Duodenal mucosa (tissue), 2 donors: ENCODE measurements at regions not wholly inside any gene's neighbourhood (a gene's known extent, or its start where the extent isn't known, plus 50 kb on each side); places are given as distances from the start of the nearest gene placed in this dataset.

Source experiments
- H3K27ac ChIP-seq: one replicate; pipeline ENCODE4 v1.7.0; 2013; ENCODE audit warnings: low read depth, low read length
- H3K27me3 ChIP-seq, 2 donors: one replicate each; pipeline ENCODE4 v1.7.0; 2013; ENCODE audit warnings: low read length in 2 of 2, control low read depth in 1 of 2; ENCODE audit not compliant: insufficient read depth in 2 of 2, control insufficient read depth in 1 of 2
- H3K36me3 ChIP-seq, 2 donors: one replicate each; pipeline ENCODE4 v1.7.0; 2013; ENCODE audit warnings: low read length in 2 of 2, control low read depth in 1 of 2; ENCODE audit not compliant: insufficient read depth in 2 of 2, control insufficient read depth in 1 of 2
- H3K4me1 ChIP-seq, 2 donors: one replicate each; pipeline ENCODE4 v1.7.0; 2013; ENCODE audit warnings: low read length in 2 of 2, control low read depth in 1 of 2; ENCODE audit not compliant: insufficient read depth in 2 of 2, control insufficient read depth in 1 of 2
- H3K4me3 ChIP-seq, 2 donors: one replicate each; pipeline ENCODE4 v1.7.0; 2013; ENCODE audit warnings: low read length in 2 of 2, low read depth in 1 of 2
- H3K9ac ChIP-seq, 2 donors: one replicate each; pipeline ENCODE4 v1.7.0; 2013; ENCODE audit warnings: low read length in 2 of 2, low read depth in 1 of 2
- H3K9me3 ChIP-seq, 2 donors: one replicate each; pipeline ENCODE4 v1.7.0; 2013; ENCODE audit warnings: low read length in 2 of 2, control low read depth in 1 of 2; ENCODE audit not compliant: control insufficient read depth in 1 of 2

GRCh38 chr11:129589190-129589860 is 213.7 kb downstream of the BARX2 start:
- Histone ChIP-seq H3K36me3 (no peaks in the 10 kb centered on the region), H3K27me3 (no peaks in the 10 kb centered on the region), H3K4me3 (no peak overlapping the region), H3K4me1 (peaks cover 6 to 12% of the 10 kb centered on the region in 2 donors), H3K27ac (no peak overlapping the region), H3K9me3 (no peaks in the 10 kb centered on the region), H3K9ac (no peak overlapping the region)

DNA sequence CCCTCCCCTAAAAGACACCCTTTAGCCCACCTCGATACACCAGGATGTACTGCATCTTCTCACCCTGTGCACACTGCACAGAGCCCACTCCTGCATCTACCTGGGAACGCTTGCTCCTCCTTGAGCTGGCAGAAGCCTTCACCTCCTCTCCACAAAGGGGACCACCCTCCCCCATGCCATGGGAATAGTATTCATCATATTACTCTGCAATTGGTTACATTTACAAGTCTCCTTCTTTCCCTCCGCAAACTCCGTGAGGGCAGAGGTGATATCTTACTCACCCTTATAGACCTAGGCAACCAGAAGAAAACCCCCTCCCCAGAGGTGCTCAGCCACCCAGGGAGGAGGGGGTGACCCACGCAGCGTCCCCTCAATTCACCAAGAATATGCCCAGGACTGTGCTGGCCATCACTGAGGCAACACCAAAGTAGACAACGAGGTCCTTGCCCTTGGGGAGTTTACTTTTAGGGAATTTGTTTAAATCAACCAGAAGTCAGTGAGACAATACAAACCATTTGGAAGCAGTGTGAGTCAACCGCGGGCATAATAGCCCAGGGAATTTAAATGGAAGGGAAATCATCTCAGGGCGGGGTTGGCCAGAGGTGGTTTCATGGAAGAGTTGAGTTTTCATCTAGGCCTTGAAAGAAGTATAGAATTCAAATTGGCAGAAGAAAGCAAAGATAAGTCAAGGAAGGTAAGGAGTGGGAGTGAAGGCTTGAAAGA is 214.5 kb downstream of the BARX2 start:
- Histone ChIP-seq H3K9ac (no peak overlapping the region), H3K36me3 (no peaks in the 10 kb centered on the region), H3K4me3 (no peak overlapping the region), H3K27me3 (no peaks in the 10 kb centered on the region), H3K27ac (no peak overlapping the region), H3K9me3 (no peaks in the 10 kb centered on the region), H3K4me1 (peaks cover 6 to 12% of the 10 kb centered on the region in 2 donors)

DNA sequence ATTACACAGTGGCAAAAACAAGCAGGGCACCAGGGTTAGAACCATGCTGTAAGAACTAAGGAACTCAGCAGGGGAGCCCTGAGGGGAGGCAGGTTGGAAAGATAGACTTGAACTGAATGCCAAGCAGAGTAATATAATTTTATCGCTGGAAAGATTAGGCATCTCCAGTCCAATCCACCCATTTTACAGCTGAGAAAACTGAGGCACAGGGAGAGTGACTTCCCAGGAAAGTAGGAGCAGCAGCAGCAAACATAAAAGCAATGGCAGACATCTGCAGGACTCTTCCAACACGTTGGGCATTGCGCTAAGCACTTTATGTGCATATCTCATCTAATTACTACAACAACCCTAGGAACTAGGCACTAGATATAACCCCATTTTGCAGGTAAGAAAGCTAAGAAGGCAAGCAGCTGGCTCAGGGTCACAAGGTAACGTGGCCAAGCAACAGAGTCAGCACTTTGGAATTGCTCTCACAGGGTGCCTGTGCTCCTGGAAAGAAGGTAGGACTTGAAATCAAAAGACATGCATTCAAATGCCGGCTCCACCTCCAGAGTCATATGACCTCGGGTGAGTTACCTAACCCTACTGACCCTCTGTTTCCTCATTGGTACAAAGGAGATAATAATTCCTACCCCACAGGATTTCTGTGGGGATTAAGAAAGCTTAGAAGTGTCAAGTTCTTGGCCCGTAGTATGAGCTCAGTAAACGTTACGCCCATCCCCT is 215.3 kb downstream of the BARX2 start:
- peaks cover 6 to 12% of the 10 kb centered on the region in 2 donors for H3K4me1 ChIP-seq
- no peak overlapping the region for H3K4me3 ChIP-seq
- H3K27ac ChIP-seq, result no peak overlapping the region
- no peaks in the 10 kb centered on the region for H3K36me3 ChIP-seq
- H3K27me3 ChIP-seq, result no peaks in the 10 kb centered on the region
- no peaks in the 10 kb centered on the region for H3K9me3 ChIP-seq
- H3K9ac ChIP-seq, result no peak overlapping the region

DNA sequence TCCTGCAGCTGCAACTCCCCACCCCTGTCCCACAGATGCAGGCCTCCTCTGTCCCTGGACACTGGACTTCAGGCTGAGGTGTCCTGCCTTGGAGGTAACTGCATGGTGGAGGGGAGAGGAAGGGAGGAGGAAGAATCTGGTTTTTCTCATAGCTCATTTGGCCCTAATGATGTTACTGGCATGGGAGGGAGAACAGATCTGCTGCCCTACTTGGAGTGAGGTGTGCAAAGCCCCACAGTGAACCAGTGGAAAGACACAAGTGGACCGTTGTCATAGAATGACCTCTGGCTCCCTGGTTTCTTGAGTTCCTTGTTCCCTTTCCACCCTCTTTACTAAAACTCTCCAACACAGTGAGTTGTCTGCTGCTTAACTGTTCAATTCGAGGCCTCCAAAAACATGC is 215.9 kb downstream of the BARX2 start:
- Histone ChIP-seq H3K9ac (no peak overlapping the region), H3K36me3 (no peaks in the 10 kb centered on the region), H3K4me3 (no peak overlapping the region), H3K27ac (no peak overlapping the region), H3K27me3 (no peaks in the 10 kb centered on the region), H3K4me1 (peaks cover 6 to 12% of the 10 kb centered on the region in 2 donors), H3K9me3 (no peaks in the 10 kb centered on the region)

DNA sequence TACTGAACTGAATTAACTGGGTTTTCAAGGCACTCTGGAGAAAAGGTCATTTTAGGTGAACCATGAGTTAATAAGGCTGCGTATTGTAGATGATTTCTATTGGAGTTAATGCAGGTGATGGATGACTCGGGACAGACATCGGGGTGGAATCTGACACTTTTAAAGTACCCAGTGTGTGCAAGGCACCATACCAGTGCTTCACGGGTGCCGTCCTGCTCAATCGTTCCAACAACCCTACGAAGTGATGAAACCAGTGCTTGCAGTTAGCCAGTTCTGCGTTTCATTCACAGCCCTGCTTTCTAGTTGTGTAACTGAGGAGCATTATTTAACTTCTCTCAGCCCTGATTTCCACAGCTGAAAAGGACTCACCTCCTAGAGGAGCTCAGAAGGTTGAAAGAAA is 216.5 kb downstream of the BARX2 start:
- Histone ChIP-seq H3K27ac (no peak overlapping the region), H3K9ac (no peak overlapping the region), H3K4me3 (no peak overlapping the region)

GRCh38 chr11:129593098-129593497 is 217.4 kb downstream of the BARX2 start:
- H3K9ac ChIP-seq, result no peak overlapping the region
- H3K27me3 ChIP-seq, result no peaks in the 10 kb centered on the region
- no peak overlapping the region for H3K27ac ChIP-seq
- H3K36me3 ChIP-seq, result no peaks in the 10 kb centered on the region
- H3K9me3 ChIP-seq, result no peaks in the 10 kb centered on the region
- H3K4me1 ChIP-seq, result peaks cover 6 to 12% of the 10 kb centered on the region in 2 donors
- H3K4me3 ChIP-seq, result no peak overlapping the region

More for the DNA sequence above, 216.5 kb downstream of the BARX2 start:
- Histone ChIP-seq H3K36me3 (no peaks in the 10 kb centered on the region), H3K4me1 (peaks cover 6 to 12% of the 10 kb centered on the region in 2 donors), H3K9me3 (no peaks in the 10 kb centered on the region), H3K27me3 (no peaks in the 10 kb centered on the region)

DNA sequence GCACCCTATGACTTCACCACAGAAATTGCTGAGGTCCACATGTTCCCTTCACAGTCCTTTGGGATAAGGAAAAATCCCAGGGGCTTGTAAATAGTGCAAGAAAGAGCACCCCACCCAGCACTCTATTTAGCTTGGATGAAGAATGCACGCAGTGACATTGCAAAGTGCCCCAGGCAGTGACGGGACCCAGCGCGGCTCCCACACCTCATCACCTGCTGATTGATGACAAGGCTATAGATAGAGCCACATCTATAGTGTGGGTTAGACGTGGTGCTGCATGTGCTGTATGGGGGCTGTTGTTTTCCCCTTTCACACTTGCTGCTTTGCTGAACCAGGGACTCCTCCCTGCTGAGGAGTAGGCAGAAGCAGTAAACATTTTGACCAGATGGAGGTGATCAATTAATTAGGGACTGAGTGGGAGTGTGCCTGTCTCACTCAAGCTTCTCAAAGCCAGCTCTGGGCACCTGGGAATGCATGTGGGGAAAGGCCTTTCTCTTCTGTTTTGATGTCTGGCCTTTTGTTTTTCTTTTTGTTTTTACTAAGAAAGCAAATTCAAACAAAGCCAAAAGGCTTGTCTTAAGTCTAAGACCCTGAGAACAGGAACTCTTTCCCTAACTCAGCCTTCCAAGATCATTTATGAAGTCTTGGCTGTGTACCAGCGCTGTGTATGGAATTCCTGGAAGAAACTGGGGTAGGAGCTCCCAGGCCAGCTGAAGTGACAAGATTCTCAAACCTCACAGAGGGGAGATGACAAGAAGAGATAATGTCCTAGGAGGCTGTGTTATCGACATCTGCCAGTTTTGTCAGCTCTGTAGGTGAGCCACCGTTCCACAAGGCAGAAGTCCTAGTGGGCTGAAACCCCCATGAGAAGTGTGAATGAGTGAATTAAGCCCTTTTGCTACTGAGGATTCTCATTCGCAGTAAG is 219.7 kb downstream of the BARX2 start:
- Histone ChIP-seq H3K36me3 (no peaks in the 10 kb centered on the region), H3K4me1 (peaks cover 6 to 12% of the 10 kb centered on the region in 2 donors), H3K4me3 (no peak overlapping the region), H3K27ac (no peak overlapping the region), H3K27me3 (no peaks in the 10 kb centered on the region), H3K9me3 (no peaks in the 10 kb centered on the region), H3K9ac (no peak overlapping the region)

DNA sequence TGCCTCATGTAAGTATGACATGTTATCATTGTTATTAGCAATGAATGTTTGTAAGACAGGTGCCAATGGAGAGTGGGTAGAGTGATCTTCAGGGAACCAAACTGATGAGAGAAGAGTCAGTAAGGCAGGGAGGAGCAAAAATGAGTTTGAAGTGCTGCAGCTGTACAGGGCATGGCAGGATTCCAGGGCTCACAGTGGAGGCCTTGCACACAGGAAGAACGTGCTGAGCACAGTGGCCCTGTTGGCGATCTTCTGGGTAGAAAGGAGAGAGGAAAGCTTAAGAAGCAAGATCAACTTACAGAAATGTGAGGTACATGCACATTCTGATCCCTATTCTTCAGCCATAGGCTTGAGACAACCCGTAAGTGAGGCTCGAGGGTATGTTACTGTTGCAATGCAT is 219.3 kb upstream of the TMEM45B start:
- H3K27me3 ChIP-seq, result no peaks in the 10 kb centered on the region
- H3K27ac ChIP-seq, result no peak overlapping the region
- no peaks in the 10 kb centered on the region for H3K9me3 ChIP-seq
- peaks cover 6 to 12% of the 10 kb centered on the region in 2 donors for H3K4me1 ChIP-seq
- H3K9ac ChIP-seq, result no peak overlapping the region
- no peaks in the 10 kb centered on the region for H3K36me3 ChIP-seq
- no peak overlapping the region for H3K4me3 ChIP-seq

GRCh38 chr11:129598378-129598777 is 217.3 kb upstream of the TMEM45B start:
- peaks cover 2 to 4% of the 10 kb centered on the region in 2 donors for H3K4me1 ChIP-seq
- no peaks in the 10 kb centered on the region for H3K9me3 ChIP-seq
- H3K27ac ChIP-seq, result no peak overlapping the region
- H3K36me3 ChIP-seq, result no peaks in the 10 kb centered on the region
- no peak overlapping the region for H3K4me3 ChIP-seq
- no peak overlapping the region for H3K9ac ChIP-seq
- no peaks in the 10 kb centered on the region for H3K27me3 ChIP-seq
